GM12801 (cell line): ENCODE measurements at regions not wholly inside any gene's neighbourhood (a gene's known extent, or its start where the extent isn't known, plus 50 kb on each side); places are given as distances from the start of the nearest gene placed in this dataset.

Experiments
- TF ChIP-seq, protein P1 (sequence below): IDR thresholded peaks from one replicate; pipeline ENCODE4 v1.5.1; 2011; ENCODE audit warnings: control low read depth; ENCODE audit not compliant: insufficient read length; ENCODE audit errors: extremely low read depth

DNA sequence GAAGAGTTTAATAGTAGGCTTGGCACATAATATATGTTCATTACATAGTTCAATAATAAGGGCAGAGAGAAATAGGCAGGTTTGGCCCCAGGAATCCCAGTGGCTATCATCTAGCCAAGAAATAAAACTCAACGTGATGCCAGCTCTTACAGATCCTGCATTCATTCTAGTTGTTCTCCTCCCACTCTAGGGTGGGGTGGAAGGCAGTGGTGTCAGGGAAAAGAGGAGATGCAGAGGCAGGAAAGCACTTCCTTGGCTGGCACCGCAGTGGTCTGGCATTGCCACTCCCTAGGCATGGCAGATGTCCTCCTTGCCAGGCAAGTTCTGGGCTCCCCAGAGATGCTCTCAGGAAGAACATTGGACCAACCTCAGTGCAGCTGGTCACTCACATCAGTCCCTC lies 383.6 kb downstream of the GRIN2B start:
- TF ChIP-seq, protein P1, sequence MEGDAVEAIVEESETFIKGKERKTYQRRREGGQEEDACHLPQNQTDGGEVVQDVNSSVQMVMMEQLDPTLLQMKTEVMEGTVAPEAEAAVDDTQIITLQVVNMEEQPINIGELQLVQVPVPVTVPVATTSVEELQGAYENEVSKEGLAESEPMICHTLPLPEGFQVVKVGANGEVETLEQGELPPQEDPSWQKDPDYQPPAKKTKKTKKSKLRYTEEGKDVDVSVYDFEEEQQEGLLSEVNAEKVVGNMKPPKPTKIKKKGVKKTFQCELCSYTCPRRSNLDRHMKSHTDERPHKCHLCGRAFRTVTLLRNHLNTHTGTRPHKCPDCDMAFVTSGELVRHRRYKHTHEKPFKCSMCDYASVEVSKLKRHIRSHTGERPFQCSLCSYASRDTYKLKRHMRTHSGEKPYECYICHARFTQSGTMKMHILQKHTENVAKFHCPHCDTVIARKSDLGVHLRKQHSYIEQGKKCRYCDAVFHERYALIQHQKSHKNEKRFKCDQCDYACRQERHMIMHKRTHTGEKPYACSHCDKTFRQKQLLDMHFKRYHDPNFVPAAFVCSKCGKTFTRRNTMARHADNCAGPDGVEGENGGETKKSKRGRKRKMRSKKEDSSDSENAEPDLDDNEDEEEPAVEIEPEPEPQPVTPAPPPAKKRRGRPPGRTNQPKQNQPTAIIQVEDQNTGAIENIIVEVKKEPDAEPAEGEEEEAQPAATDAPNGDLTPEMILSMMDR = no peak

DNA sequence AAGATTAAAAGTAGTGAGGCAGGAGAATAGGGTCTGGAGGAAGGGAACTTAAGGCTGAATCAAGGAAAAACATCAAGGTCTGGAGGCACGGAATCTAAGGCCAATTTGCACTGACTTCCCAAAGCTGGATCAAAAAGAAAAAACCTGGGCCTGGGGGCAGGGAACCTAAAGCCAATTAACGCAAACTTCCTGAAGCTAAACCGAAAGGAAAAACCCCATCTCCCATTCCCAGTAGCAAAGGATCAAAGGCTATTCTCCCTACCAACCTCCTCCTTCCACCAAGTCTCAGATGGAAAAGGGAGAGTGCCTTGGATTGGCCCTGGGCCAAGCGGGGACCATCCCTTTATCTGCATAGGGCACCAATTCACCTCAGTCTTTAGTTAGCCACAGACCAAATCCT lies 384.2 kb downstream of the GRIN2B start:
- TF ChIP-seq, protein P1 = no peak

DNA sequence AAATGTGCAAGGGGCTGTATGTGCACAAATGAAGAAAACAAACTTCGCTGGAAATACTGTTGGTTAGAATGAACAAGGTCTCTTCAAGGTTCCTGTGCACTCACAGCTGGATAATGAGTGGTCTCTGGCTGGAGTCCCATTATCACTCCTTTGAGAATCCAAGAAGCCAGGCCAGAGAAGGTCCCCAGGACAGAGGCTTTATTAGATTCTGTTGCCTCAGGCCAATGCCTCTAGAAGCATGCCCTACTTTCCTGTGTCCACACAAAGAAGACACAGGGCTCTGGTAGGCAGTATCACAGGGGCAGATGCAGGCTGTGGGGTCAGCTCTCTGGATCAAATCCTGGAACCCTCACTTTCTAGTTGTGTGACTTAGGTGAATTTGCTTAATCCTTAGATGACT lies 384.7 kb downstream of the GRIN2B start:
- TF ChIP-seq, protein P1 = no peak

DNA sequence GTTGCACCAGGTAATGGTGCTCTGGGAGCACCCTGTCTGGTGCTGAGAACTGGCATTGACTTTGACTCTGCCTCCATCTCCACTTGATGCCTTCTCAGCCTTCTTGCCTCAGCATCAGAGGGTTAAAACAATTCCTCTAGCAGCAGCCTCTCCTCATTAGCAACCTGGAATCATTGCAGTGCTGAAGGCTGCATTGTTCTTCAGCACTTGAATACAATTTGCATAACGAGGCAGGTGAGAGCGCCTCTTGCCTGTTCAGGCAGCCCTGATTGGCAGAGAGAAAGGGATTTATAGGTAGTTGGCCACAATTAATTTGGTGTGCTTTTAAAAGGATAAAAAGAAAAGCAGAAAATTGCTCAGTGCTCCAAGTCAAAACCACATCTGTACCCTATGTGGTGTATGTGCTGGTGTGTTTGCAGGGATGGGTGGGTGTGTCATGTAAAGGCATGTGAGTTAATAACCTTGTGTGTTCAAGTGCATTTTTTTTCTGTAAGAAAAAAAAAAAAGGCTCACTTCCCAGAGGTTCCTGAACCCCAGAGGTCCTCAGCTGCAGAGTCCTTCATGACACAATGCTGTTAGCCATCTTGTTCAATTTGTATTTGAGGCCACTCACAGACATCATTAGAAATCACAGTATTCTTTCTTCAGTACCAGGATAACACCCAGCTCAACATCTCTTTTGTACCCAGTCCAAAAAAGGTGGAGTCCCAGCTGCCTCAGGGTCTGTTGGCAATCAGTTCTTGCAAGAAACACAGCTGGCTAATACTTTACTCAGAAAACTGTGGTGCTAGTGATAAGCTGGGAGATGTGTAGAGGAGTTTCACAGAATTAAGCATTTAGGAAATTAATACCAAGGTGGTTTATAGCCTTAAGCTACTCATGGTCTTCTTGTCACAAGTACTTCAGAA lies 385.6 kb downstream of the GRIN2B start:
- TF ChIP-seq, protein P1 = no peak

DNA sequence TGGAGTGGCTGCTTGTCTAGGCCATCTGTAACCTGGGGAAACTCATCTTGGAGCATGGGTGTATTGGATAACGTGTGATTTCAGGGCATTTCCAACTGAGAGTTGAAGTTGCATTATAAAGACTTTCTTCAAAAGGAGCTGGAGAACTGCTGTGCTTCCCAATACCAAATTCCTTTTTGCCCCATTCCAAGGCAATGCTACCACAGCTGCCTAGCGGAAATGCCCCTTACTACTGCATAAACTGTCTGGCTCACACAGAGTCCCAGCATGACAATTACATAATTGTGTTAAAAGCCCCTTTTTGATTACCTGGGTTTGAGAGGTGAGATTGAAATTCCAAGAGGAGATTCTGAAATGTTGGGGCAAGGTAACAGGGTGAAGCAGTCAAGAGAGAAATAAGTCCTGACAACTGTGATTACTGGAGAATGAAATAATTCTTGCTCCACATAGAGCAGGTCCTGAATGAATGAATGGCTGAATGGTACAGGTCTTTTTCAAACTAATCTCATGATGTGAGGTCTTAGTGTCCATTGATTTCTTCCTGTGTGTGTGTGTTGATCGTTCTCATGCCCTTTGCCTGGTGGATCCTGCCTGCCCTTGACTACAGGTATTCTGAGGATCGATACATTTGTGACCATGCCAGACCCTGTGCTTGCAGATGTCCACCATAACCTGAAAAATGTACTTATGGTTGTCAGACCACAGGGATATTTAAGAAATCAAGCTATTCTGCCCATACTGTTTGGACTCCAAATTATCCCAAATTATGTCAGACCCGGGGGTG lies 386.5 kb downstream of the GRIN2B start:
- TF ChIP-seq, protein P1 = no peak

DNA sequence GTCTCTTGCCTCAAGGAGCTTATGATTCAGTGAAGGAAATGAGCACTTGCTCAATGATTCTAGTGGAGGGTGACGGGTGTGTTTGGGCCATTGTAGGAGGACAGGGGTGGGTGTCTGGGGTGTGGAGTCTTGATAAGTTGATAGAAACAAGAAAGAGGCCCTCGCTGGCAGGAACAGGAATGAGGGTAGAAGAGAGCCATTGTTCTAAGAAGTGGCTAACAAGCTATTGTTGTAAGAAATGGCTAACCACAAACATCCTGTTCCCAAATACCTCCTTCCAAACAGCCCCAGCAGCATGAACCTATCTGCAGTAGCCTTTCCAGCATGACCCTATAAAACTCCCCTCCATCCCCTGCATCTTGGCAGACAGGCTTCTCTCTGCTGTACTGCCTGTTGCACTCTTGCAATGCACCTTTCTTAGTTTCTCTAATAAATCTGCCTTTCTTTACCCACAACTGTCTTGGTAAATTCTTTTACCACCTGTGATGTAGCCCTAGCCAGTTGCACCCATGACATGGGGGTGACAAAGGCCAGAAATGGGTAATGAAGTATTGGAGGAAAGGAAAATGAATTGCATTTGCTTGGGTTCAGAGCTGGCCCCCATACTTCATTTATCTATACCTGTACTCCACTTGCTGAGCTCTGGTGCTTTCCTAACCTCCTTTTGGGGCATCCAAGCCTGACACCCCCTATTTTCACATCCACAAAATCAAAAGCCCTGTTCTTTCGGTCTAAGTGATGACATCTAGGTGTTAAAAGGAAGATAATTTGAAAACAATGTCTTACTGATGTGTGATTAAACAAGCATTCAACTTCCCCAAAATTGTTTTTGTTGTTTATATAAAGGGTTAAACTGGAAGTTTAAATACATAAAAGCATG lies 389.1 kb downstream of the GRIN2B start:
- TF ChIP-seq, protein P1 = no peak

DNA sequence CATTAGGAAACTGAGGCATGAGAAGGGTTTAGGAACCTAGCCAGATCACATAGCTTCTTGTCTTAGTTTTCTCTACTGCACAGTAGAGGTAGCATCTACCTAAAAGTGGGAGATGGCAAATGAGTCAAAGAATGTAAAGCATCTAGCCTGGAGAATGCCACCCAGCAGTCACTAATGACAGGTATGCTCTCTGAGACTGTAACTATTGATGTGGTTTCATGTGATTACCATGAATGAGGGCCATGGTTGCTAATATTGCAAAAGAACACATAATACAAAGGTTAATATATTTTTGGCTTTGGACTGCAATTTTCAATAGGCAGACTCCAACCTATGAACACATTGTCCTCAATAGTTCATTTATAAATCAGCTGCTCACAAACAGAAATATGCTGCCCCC lies 389.9 kb downstream of the GRIN2B start:
- TF ChIP-seq, protein P1 = no peak
